ENCODE measurements at regions not wholly inside any gene's neighbourhood (a gene's known extent, or its start where the extent isn't known, plus 50 kb on each side); places are given as distances from the start of the nearest gene placed in this dataset.

DNA sequence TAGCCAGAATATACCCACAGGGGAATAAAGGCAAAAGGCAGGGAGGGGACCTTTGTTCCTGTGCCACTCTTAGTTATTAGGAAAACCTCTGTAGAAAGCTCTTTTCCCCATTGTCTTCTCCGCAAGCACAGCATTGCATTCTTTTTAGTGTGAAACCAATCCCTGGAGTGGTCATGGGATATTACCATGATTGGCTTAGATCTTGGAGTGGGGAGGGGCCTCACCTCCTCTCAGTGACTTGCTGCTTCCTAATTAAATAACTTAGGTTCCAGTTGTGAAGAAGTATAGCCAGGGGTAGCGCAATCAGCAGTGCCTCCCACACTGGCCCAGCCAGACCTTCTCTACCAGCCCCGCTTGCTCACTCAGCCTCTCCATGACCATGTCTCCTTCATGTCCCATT lies 49.9 kb upstream of the AFF3 start:
- DNase-seq: no peak

Data from AML-193 (cell line).